ENCODE measurements at regions not wholly inside any gene's neighbourhood (a gene's known extent, or its start where the extent isn't known, plus 50 kb on each side); places are given as distances from the start of the nearest gene placed in this dataset.
A peak's percentile ranks its signal among the peaks of the same experiment; 100 is the strongest.
"Not testable (repeated sequence)": the region's sequence is repeated elsewhere in the genome, so short reads cannot be mapped to it uniquely, and the experiment has no call there.

- no peak for DNase-seq
Measured at GRCh38 chr1:234897754-234898454, 230.7 kb downstream of the TOMM20 start.

GRCh38 chr1:234897390-234897749 is 231.3 kb downstream of the TOMM20 start:
- no peak for DNase-seq

- no peak for DNase-seq
Measured at GRCh38 chr1:234896477-234897389, 231.9 kb downstream of the TOMM20 start.

- DNase-seq, result peak; percentile 65 to 77 (median 75)
Measured at GRCh38 chr1:234893725-234894630, 234.7 kb downstream of the TOMM20 start.

GRCh38 chr1:234893359-234893724 is 235.3 kb downstream of the TOMM20 start:
- DNase-seq, result no peak

GRCh38 chr1:234892642-234893041 is 236.0 kb downstream of the TOMM20 start:
- peak; percentile 29 to 39 (median 34) for DNase-seq

GRCh38 chr1:234891427-234891826 is 237.2 kb downstream of the TOMM20 start:
- no peak for DNase-seq

GRCh38 chr1:234889643-234890042 is 239.0 kb downstream of the TOMM20 start:
- peak; percentile 18 to 48 (median 40) for DNase-seq

- not testable (repeated sequence) for DNase-seq
Measured at GRCh38 chr1:234888247-234888646, 240.4 kb downstream of the TOMM20 start.

- peak in 2 of 3 donors; percentile 41 to 43 for DNase-seq
Measured at GRCh38 chr1:234887016-234887900, 241.4 kb downstream of the TOMM20 start.

GRCh38 chr1:234886081-234886984 is 242.3 kb downstream of the TOMM20 start:
- peak; percentile 29 to 48 (median 40) for DNase-seq

GRCh38 chr1:234885601-234886000 is 243.0 kb downstream of the TOMM20 start:
- no peak for DNase-seq

- no peak for DNase-seq
Measured at GRCh38 chr1:234884701-234885100, 243.9 kb downstream of the TOMM20 start.

GRCh38 chr1:234884006-234884405 is 244.6 kb downstream of the TOMM20 start:
- no peak for DNase-seq

- DNase-seq, result no peak
Measured at GRCh38 chr1:234882898-234883297, 245.7 kb downstream of the TOMM20 start.

- DNase-seq, result no peak
Measured at GRCh38 chr1:234881893-234882771, 246.5 kb downstream of the TOMM20 start.

GRCh38 chr1:234879147-234880080 is 249.2 kb downstream of the TOMM20 start:
- DNase-seq, result peak in 2 of 3 donors; percentile 30 to 37

GRCh38 chr1:234878288-234878687 is 250.3 kb downstream of the TOMM20 start:
- DNase-seq, result no peak

- DNase-seq, result no peak
Measured at GRCh38 chr1:234877761-234878160, 250.9 kb downstream of the TOMM20 start.
